NCI-H446 (cell line): ENCODE measurements at regions not wholly inside any gene's neighbourhood (a gene's known extent, or its start where the extent isn't known, plus 50 kb on each side); places are given as distances from the start of the nearest gene placed in this dataset.

Source experiments
- DNase-seq, 2 experiments: peaks; one replicate each; lab custom pipeline; 2025; lab: John Stamatoyannopoulos, UW

DNA sequence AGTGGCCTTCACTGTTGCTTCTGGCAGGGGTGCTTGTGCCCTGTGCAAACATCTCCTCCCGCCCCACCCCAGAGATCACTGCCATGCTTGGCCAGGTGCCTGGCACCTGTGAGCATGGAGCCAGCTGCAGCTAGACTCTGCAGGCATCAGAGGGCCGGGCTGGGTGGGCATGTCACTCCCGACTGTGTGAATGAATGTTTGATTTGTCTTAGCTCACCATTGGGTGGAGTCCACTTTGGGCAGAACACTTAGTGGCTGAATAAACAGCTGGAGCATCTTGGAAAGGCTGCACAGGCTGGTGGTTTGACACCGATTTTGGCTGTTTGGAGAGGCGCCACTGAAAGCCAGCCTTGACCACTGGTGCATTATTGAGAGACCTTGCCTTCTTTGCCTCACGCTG lies 267.3 kb downstream of the DLEU7 start:
- peak in 1 of 2 experiments; percentile 1 for DNase-seq

DNA sequence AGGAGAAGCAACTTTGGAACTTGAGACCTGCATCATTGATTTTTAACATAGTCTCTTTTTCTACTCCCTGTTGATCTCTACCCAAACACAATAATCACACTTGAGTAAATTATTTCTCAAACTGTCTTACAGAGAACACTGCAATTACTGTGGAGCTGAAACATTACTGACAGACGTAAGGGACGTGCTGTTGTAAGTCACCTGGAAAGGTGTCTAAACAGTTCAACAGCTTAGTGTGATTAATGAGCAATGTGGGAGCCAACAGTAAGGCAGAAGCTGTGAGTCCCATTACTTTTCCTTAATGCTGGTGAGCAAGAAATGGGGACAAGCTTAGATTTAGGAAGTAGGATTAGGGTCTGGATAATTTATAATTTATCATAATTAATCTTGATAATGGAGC lies 265.7 kb downstream of the DLEU7 start:
- no peak for DNase-seq

DNA sequence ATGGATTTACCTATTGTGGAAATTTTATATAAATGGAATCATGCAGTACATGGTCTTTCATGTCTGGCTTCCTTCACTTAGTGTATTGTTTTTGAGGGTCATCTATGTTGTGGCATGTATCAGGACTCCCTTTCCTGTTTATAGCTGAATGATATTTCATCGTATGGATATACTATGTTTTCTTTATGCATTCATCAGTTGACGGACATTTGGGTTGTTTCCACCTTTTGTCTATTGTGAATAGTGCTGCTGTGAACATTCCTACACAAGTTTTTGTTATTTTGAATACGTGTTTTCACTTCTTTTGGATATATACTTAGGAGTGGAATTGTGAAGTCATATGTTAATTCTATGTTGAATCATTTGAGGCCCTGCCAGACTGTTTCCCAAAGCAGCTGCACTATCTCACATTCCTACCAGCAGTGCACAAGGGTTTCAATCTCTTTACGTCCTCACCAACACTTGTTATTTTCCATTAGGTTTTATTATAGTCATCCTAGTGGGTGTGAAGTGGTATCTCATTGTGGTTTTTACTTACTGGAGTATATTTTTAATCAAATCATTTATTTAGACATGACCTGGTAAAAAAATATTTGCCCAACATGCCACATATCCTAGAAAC lies 262.7 kb downstream of the DLEU7 start:
- no peak for DNase-seq

DNA sequence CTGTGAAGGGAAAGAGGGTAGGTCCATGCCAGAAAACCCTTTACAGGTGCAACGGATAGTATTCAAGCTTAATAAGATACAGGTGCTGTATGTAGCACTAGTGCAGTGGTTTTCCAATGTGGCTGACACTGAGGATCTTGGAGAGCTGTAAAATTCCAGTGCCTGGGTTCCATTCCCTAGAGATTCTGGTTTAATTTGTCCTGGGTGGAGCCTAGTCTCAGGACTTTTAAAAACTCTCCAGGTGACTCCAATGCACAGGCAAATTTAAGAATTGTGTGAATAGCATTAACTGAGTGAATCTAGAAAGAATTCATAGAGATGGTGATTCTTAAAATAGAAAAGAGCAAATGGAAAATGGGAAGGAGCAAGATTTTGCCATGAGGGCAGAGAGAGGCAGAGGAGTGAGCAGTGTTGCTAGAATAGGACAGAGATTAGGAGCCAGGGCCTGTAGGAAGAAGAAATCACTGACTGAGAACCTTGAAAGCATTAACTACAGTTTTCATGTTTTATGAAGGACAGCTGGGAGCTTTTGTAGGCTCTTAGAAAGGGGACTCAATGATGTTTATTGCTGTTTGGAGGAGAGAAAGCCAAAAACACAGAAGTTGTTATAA lies 261.8 kb downstream of the DLEU7 start:
- no peak for DNase-seq

DNA sequence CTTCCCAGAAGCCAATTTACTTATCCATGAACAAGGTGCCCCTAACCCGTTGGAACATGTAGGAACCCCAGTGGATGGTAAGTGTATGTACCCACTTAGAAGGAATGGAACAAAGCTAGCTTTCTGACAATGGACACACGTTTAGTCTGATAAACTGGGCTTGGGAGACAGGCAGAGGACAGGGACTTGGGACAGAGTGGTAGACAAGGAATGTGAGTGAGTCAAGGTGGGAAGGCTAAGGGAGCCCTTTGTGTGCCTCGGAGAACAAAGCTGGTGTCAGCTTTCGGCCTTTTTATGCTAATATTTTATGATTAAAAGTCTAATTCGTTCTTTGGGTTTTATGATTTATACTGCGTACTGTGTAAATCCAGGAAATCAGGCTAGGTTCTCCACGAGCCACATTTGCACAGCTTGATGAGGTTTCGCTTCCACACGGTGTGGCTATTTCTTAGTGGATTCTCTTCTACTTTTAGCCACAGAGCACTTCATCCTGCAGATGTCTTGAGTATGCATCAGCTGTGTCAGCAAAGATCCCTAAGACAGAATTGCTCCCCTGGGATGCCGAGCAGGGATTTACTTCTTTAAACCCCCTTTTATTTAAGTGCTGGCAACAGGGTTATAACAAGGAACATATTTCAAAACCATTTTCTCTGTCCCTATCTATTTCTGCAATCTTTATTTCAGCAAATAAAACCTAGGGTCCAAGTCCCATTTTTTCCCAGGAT lies 258.5 kb downstream of the DLEU7 start:
- DNase-seq: no peak

DNA sequence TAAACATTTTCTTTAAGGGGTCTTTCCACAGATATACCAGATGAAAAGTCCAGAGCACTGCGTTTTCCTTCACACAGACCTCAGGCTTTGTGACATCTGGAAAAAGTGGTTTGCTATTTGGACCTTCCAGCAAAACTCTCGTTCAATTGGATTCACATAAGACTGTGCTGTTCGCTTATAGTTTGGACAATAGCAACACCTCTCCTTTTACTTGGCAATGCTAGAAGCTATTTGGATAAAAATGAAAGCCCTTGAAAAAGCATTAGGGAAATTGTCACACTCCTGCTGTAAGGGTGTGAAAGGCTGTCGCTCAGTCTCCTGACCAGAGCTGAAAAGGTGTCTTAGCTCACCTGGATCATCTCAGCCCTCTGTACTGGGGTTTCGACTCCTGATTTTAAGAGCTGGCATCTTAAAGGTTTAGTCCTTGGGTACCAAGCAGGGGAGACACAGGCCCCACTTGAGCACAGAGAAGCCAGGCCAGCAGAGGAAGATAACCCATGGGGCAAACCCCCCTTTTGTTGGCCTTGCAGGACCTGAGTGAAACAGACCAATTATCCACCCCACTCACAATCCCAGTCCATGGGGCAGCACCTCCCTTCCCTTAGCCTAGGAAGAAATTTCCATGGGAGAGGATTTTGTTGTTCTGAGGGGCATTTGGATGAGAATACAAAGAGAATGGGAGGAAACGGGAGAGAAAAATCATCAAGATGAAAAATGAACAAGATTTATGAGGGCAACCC lies 257.6 kb downstream of the DLEU7 start:
- no peak for DNase-seq

DNA sequence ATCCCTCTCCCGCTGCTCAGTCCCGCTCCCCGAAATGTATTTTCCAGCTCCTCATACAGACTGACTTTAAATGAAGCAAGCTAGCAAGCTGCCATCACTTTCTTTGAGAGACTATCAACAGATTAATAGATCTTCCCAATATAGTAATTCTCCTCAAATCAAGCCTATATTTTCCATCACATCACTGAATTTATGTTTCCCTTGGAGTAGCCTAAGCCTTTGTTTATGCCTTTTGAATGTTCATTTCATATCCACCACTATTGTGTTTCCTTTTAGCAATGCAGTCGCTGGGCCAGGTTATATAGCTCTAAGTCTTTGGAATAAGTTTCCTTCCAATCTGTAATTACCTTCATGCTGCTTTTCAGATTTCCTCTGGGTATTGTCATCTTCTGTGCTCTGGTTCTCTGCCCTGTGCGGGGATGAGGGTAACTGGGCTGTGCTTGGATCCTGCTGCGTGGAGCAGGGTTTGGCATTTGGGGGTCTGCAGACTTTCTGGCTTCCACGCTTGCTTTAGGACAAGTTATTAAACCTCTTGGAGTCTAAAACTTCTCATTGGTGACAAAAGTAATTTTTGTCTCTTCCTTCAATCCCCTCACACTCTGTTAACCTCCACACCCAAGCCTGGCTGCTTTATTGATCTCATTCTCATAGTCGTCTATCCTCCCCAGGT lies 256.9 kb downstream of the DLEU7 start:
- no peak for DNase-seq

DNA sequence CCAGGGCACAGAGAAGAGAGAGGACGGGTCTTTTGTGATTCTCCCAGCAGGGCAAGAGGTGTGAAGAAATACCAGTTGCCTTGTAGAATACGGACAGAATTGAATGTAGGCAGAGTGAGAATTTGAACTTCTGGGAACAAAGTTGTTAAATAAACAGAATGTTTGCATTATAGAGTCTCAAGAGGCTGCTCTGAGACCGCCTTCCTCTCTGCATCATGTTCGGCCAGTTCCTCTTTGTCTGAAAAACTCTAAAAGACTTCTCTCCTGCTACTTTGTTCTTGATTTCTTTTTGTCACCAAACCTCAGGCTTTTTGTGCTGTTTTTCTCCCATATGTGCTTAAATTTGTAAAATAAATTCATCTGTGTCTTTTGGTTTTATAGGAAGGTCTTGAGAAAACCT lies 256.4 kb downstream of the DLEU7 start:
- DNase-seq: no peak

DNA sequence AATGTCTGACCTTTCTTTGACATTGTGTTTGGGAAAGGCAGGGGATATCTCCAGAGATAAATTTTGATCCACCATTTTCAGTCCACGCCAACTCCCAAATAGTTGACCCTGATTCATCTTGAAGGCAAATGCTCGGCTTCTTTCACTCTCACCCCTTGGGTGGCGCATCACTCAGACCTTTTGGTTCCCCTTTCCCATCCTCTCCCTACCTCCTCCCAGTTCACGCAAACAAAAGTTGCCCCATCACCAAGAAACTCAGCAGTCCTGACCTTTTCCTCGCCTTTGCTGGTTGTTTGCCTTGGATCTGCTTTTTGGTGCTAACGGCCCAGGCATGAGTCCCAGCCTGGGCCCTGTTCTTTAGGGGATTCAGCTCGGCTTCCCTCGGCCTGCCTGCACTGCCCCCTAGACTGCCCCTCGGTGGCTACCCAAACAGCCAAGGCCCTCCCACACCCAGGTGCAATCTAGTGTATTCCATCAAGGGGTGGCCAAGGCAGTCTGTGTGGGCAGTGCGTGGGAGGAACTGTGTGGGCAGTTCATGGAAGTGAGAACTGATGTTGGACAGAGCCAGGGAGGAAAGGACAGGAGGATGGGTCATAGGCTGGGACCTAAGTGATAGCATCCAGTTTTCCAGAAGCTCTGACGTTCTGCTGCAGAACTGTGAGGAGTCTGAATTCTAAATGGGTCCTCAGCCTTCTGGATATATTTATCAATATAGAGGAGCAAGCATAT lies 255.7 kb downstream of the DLEU7 start:
- DNase-seq: no peak

DNA sequence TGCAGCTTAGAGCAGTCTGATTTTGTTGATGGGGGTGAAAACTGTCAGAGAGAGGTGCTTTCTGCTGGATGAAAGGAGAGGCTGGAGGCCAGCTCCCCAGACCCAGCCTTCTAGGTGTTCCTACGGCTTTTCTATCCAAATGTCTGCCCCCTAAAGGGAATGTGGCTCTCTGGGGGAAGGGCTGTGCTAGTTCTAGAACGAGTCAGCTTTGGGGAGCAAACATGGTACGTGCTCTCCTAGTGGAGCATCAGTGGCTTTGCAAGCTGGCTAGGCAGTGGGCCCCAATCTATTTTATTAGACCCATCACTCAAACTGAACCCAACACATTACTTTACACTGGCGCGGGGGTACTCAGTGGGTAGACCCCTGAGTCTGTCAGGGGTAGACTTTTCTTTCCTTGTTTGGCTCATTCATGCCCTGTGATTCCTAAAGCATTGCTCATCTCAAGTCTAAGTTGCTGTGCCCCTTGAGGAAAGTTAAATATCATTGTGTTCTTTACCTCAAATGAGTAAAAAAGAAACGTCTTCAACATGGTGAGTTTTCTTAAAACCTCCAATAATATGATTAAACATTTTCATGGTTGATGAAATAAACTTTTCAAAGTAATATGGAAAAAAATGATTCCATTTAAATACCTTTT lies 254.9 kb downstream of the DLEU7 start:
- DNase-seq: no peak

DNA sequence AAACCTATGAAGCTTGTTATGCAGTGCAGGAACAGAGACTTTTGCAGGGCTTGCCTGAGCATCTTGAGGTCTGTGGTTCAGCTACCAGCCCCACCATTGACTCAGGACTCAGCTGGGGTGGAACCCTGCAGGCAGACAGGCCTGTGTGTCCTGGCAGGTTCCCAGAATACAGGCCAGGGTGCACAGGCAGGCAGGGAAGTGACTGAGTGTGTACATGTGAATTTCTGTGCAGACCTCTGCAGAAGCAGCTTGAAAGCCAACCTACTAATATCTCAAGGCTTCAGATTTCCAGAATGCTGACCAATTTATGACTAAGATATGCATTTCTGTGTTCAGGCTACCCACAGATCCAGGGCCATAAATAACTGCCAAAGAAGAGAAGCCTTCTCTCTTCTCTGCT lies 254.4 kb downstream of the DLEU7 start:
- DNase-seq: no peak

DNA sequence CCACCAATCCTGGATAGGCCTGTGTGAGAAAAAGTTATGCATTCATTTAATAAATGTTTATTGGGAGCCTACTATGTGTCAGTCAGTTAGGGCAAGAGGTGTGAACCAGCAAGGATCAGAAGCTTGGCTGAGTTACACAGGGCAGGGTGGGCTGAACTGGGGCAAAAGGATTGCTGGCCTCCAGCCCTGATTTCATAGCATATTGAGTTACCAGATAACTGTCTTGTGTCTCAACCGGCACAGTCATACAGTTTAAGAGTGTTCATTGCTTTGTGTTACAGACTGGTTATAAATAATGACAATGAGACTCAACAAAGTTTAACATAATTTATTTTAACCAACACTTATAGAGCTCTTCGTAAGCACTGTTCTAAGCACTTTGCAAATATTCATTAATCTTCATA lies 253.8 kb downstream of the DLEU7 start:
- DNase-seq: no peak

DNA sequence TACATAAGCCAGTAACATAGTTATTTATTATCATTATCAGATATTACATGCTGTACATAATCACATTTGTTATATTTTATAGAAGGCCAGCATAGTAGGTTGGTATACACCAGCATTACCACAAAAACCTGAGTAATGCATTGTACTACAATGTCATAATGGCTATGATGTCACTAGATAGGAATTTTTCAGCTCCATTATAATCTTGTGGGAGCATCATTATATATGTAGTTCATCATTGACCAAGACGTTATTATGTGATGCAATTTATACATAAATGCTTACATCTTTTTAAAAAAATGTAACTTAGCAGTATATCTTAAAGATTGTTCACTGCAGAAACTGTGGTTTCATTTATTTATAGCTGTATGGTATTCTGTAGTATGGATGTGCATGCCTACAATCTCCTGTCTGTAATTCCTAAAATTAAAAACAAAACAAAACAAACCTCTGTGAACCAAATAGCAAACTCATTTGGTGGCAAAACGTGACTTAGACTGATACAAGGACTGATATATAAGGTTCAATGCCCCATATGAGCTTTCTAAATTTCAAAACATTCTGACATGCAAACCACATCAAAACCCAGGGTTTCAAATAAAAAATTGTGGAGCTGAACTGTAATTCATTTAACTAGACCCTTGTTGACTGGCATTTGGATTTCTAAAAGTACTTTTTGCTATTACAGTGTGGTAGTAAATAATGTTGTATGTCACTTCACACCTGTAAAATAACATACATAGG lies 250.9 kb downstream of the DLEU7 start:
- DNase-seq: no peak

DNA sequence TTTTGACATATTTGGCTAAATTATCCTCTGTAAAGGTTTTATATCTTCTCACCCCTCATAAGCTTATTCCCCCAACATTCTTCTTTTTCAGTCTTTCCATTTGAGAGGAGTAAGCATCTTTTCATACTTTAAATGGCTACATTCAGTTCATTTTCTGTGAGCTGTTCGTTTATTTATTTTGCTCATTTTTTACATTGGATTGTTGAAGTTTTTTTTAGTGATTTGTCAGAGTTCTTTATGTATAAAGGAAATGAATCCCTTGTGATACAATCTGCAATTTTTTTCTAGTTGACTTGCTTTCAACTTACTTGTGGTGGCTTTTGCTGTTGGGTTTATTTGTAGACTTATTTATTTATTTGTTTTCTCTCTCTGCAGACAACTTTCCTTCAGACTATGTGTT lies 250.3 kb downstream of the DLEU7 start:
- DNase-seq: no peak

DNA sequence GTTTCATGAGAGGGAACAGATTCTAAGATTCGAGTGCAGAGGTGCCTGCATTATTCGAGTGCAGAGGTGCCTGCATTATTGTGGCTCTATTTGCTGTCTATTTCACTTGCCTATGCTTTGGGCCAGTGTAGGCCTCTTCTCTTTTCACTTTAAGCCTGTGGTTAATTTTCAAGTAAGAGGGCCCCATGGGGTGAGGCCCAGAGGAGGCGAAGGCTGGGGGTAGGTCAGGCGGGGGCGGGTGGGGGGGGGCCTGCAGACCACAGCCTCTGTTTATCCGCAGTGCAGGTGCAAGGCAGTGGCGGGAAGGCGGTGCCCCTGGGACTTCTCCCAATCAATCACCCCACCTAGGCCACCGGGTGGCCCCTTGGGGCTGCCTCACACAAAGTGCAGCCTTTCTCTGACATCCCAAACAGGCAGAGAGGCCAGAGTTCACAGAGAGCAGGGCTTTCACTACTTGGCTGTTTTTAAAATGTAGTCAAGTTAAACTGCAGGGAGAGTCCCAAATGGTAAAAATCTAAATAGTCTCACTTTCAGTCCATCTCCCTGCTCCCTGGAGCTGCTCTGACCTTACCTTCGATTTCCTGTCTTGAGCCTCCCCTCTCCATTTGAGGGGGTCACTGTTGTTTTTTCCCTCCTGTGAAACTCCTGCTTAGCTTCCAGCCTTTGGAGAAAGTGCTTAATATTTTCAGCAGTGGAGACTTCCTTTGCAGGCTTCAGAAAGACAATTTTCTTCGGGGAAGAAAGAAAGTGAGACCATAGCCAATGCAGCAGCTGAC lies 249.0 kb downstream of the DLEU7 start:
- no peak for DNase-seq

DNA sequence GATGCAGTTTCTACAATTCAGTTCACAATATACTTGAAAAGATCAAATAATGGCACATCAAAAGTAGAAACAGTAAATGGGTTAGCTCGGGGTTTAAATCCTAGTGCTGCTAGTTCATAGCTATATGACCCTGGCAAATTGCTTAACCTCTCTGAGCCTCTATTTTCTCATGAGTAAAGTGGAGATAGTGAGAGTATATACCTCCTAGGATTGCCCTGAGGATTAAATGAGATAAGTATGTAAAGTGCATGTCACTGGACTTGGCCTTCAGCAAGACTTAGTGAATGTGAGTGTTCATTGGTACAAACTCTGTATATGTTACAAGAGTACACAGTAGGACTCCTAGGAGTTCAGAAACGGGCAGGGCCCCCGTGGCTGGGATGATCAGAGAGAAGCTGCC lies 248.3 kb downstream of the DLEU7 start:
- no peak for DNase-seq

DNA sequence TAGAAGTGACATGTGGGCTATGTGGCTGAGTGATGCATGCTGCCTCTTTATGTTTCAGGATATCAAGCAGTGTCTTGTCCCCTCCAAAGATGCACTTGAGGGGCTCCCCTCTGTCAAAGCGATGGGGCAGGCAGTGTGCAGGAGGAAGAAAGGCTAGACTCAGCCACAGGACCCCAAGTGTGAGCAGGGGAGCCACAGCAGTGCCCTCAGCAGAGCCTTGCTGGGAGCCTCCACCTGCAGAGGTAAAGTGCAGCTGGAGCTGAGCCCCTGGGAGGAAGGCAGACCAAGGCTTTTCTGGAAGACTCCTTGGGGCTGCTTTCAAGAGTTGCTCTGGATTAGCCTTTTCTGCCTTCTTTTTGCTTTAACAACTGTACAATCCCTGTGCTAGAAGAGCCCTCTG lies 247.3 kb downstream of the DLEU7 start:
- no peak for DNase-seq

DNA sequence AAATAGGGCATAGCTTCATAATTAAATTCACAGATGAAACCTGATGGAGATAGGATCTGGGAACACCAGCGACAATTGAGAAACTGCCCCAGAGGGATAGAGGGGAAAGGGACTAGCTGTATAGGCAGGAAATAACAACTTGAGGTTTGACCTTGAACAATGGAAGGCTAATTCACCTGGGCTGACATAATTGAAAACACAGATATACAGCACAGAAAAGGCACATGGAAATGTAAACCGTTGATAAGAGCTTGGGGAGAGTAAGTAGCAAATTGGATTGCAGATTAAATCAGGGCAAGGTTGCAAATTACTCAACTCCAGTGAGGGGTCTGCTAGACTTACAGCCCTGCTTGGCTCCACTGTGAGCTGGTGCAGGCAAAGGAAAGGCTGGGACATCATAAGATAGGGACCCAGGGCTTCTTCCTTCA lies 246.7 kb downstream of the DLEU7 start:
- DNase-seq: no peak

DNA sequence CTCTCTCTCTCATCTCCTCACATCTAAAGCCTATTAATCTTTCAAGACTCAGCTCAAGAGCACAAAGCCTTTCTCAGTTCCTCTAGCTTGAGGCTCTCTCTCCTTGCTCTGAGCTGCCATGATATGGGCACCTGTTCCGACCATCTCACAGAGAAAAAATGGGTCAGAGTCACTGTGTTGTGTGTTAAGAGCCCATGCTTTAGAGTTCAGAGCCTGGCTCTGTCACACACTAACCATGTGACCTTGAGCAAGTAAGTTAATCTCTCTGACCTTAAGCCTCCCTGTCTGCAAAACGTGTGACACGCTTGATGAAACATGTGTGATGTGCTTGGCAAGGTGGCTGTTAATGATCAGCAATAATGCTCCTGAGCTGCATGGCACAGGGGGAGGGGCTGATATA lies 245.2 kb downstream of the DLEU7 start:
- no peak for DNase-seq

DNA sequence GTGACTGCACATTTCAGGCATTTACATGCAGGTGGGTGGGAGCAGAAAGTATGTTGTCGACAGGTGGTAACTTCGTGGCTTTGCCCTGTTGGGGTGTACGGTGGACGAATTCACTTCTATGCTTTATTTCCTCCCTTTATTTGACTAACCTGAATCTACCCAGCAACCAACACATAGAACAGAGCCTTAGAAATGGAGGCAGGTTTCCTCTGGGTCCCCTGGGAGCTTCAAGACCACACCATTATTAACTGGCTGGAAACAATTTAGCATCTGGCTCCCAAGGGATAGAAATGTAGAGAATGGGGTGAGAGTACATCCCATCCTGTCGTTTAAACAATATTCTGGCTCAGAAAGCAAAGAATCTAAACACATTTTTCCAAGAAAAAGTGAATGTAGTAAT lies 244.4 kb downstream of the DLEU7 start:
- no peak for DNase-seq
